Adrenal gland (tissue), 9 donors: ENCODE measurements at regions not wholly inside any gene's neighbourhood (a gene's known extent, or its start where the extent isn't known, plus 50 kb on each side); places are given as distances from the start of the nearest gene placed in this dataset.

ENCODE experiments used
- DNase-seq, 7 donors: peaks; one replicate each; pipeline ENCODE4 v3.0.0-alpha.2; 2019 to 2020
- H3K27ac ChIP-seq, 5 donors: fragments of 200-600 bp; sonication (generic) in 4 of 5; 1 replicate in 3 of 5; 2 replicates in 2 of 5; pipeline versions ENCODE4 v1.5.1 to v1.8.0; 2016 to 2020; ENCODE audit warnings: mild to moderate bottlenecking in 1 of 5
- H3K27me3 ChIP-seq: fragments of 200-600 bp; 2 replicates; pipeline ENCODE4 v1.8.0; 2021
- H3K36me3 ChIP-seq, 2 donors: fragments of 200-600 bp; replicated peaks in 1 of 2; 1 replicate in 1 of 2; 2 replicates in 1 of 2; pipeline versions ENCODE4 v1.5.1 to v1.8.0; 2018 to 2022
- H3K4me1 ChIP-seq, 2 donors: fragments of 200-600 bp; replicated peaks in 1 of 2; 1 replicate in 1 of 2; 2 replicates in 1 of 2; pipeline versions ENCODE4 v1.5.1 to v1.8.0; 2018 to 2021
- H3K4me3 ChIP-seq, 4 donors: fragments of 200-600 bp; sonication (generic) in 3 of 4; one replicate each; pipeline ENCODE4 v1.5.1; 2016 to 2018
- H3K9me3 ChIP-seq, 3 donors: fragments of 200-600 bp; sonication (generic) in 1 of 3; replicated peaks in 1 of 3; 1 replicate in 2 of 3; 2 replicates in 1 of 3; pipeline versions ENCODE4 v1.5.1 to v1.8.0; 2016 to 2021
- CTCF ChIP-seq, 6 experiments: fragments of 450-650 bp in 4 of 6; fragments of 200-600 bp in 2 of 6; sonication (generic) in 1 of 6; IDR thresholded peaks; 1 replicate in 5 of 6; 2 replicates in 1 of 6; pipeline versions ENCODE4 v1.5.1 to v1.8.0; 2016 to 2021; ENCODE audit warnings: antibody characterized with exemption in 6 of 6, mild to moderate bottlenecking in 2 of 6, moderate library complexity in 1 of 6
- POLR2A ChIP-seq, 2 donors: fragments of 450-650 bp; IDR thresholded peaks; one replicate each; pipeline ENCODE4 v1.6.1; 2017; ENCODE audit warnings: antibody characterized with exemption in 2 of 2, mild to moderate bottlenecking in 2 of 2, moderate library complexity in 1 of 2
- WGBS, 4 donors: extraction: QIAGEN DNeasy Blood & Tissue Kit in 2 of 4; methylation state at CpG; one replicate each; pipeline versions ENCODE4 v1.1.5 to v1.1.7; 2013 to 2017; 5-methylcytosine and 5-hydroxymethylcytosine counted together
- intact Hi-C, 2 donors: fragments of 100-400 bp; cut with DNase I; formaldehyde crosslinking; loops; one replicate each; pipeline versions ENCODE4 v1.14.1 to v1.15.0; 2022 to 2023
- donor health status: healthy with polysubstance abuse.
- donor health status: Bipolar disorder and iron deficiency.
- donor health status: DM: yes; HTN: yes; CAD: no.
- donor health status: DM: no; HTN: no; CAD: no.
- donor health status: DM: no; HTN: no; CAD: no.

DNA sequence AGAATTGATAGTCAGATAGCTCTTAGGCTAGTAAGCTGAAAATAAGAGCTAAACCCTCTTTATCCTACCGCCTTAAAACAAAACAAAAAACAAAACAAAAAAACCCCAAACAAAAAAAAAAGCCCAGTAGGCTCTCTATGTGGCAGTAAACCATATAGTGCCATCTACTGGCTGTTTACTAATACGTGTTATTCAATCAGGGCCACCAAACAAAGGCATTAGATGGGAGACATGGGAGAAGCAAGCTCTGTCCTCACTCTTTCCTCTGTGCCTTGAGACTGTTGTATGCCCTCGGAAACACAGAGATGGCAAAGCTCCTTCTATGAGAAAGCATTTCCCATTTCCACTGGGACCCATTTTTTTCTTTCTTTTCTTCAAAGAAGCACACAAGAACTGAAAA lies 148.8 kb upstream of the MID1 start:
- no peak for DNase-seq
- Histone ChIP-seq H3K4me3 (no peak overlapping the region), H3K36me3 (no peaks in the 10 kb centered on the region), H3K9me3 (no peaks in the 10 kb centered on the region), H3K27me3 (peaks cover 7% of the 10 kb centered on the region), H3K4me1 (no peaks in the 10 kb centered on the region), H3K27ac (no peak overlapping the region)
- intact Hi-C loops: no loop called here
- TF ChIP-seq POLR2A (IDR thresholded peaks at IDR 0.05) (no peak), CTCF (IDR thresholded peaks at IDR 0.05) (peak in 5 of 6 experiments; percentile 31 to 51 (median 35))
- WGBS, 4 donors: 4 to 14% (median 11%) methylated on average over 3 of the region's 3 CpGs

GRCh38 chrX:10769696-10770619 lies 149.6 kb upstream of the MID1 start:
- no peaks in the 10 kb centered on the region for H3K4me1 ChIP-seq
- H3K27ac ChIP-seq: no peak overlapping the region
- TF ChIP-seq CTCF (IDR thresholded peaks at IDR 0.05) (no peak), POLR2A (IDR thresholded peaks at IDR 0.05) (no peak)
- WGBS, 4 donors: 23 to 47% (median 34%) methylated on average over 9 of the region's 9 CpGs
- no peaks in the 10 kb centered on the region for H3K27me3 ChIP-seq
- H3K4me3 ChIP-seq: peak overlapping the region in 1 of 4 donors; percentile 26
- DNase-seq: peak in 5 of 7 donors; percentile 7 to 55 (median 27)
- intact Hi-C loops: no loop called here
- no peaks in the 10 kb centered on the region for H3K36me3 ChIP-seq
- no peaks in the 10 kb centered on the region for H3K9me3 ChIP-seq

DNA sequence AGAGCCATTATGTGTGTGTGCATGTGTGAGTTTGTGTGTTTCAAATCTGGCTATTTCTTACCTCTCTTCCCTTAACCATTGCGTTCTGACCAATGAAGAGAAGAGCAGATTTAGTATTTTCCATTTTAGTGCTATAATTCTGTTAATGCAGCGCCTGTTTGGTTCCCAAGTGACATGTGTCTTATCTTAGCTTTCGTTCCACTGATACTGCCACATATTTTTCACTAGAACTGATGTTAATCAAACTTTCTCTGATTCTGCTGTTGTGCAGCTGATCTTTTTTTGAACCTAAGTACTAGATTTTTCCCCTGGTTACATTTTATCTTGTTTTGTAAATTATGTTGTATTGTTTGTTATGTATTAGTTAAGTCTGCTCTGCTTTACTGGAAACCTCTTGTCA lies 152.9 kb upstream of the MID1 start:
- DNase-seq: no peak
- Histone ChIP-seq H3K27me3 (no peaks in the 10 kb centered on the region), H3K4me3 (no peak overlapping the region), H3K4me1 (no peaks in the 10 kb centered on the region), H3K36me3 (no peaks in the 10 kb centered on the region), H3K27ac (no peak overlapping the region), H3K9me3 (no peaks in the 10 kb centered on the region)
- 57 to 73% (median 68%) methylated on average over 3 of the region's 3 CpGs for WGBS, 4 donors
- TF ChIP-seq POLR2A (IDR thresholded peaks at IDR 0.05) (no peak), CTCF (IDR thresholded peaks at IDR 0.05) (no peak)
- intact Hi-C loops: no loop called here

GRCh38 chrX:10781847-10782530 lies 161.6 kb upstream of the MID1 start:
- 71 to 92% (median 83%) methylated on average over 9 of the region's 9 CpGs for WGBS, 4 donors
- Histone ChIP-seq H3K27me3 (no peaks in the 10 kb centered on the region), H3K4me1 (no peaks in the 10 kb centered on the region), H3K4me3 (no peak overlapping the region), H3K9me3 (no peaks in the 10 kb centered on the region), H3K27ac (no peak overlapping the region), H3K36me3 (no peaks in the 10 kb centered on the region)
- no peak for TF ChIP-seq CTCF (IDR thresholded peaks at IDR 0.05)
- no peak for TF ChIP-seq POLR2A (IDR thresholded peaks at IDR 0.05)
- no peak for DNase-seq
- intact Hi-C loops: no loop called here
